ENCODE measurements at regions not wholly inside any gene's neighbourhood (a gene's known extent, or its start where the extent isn't known, plus 50 kb on each side); places are given as distances from the start of the nearest gene placed in this dataset.

DNA sequence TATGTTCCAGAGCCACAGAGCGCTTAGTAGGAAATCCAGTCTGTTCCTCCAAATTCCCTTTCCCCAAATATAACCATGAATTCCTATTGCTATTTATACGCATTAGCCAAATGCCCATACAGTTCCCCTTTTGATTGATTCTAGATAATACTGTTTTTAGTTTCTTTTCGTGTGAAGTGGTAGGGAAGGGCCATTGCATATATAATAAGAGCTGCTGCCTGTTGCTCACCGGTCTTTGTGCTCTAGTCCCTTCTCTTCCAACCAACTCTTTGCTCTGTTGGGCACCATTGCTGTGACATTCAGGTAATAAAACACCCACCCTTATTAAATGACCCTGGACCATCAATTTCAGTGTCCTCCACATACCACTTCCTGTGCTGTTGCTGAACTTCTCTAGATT, 379.9 kb upstream of the KCNMB2 start:
- Histone ChIP-seq H3K36me3 (no peaks in the 10 kb centered on the region), H3K9me3 (no peaks in the 10 kb centered on the region), H3K27me3 (no peaks in the 10 kb centered on the region), H3K27ac (no peak overlapping the region), H3K4me3 (no peak overlapping the region), H3K4me1 (no peaks in the 10 kb centered on the region)
- 67% methylated on average over 4 of the region's 4 CpGs for WGBS
- no peak for DNase-seq (ENCODE audit: low spot score in 2 of 2)
- no peak for TF ChIP-seq EP300 (IDR thresholded peaks at IDR 0.05)
- TF ChIP-seq POLR2A (IDR thresholded peaks at IDR 0.05), result no peak
- TF ChIP-seq, protein P1, sequence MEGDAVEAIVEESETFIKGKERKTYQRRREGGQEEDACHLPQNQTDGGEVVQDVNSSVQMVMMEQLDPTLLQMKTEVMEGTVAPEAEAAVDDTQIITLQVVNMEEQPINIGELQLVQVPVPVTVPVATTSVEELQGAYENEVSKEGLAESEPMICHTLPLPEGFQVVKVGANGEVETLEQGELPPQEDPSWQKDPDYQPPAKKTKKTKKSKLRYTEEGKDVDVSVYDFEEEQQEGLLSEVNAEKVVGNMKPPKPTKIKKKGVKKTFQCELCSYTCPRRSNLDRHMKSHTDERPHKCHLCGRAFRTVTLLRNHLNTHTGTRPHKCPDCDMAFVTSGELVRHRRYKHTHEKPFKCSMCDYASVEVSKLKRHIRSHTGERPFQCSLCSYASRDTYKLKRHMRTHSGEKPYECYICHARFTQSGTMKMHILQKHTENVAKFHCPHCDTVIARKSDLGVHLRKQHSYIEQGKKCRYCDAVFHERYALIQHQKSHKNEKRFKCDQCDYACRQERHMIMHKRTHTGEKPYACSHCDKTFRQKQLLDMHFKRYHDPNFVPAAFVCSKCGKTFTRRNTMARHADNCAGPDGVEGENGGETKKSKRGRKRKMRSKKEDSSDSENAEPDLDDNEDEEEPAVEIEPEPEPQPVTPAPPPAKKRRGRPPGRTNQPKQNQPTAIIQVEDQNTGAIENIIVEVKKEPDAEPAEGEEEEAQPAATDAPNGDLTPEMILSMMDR (IDR thresholded peaks at IDR 0.05), result no peak
- no peak for TF ChIP-seq POLR2AphosphoS5 (IDR thresholded peaks at IDR 0.05)

DNA sequence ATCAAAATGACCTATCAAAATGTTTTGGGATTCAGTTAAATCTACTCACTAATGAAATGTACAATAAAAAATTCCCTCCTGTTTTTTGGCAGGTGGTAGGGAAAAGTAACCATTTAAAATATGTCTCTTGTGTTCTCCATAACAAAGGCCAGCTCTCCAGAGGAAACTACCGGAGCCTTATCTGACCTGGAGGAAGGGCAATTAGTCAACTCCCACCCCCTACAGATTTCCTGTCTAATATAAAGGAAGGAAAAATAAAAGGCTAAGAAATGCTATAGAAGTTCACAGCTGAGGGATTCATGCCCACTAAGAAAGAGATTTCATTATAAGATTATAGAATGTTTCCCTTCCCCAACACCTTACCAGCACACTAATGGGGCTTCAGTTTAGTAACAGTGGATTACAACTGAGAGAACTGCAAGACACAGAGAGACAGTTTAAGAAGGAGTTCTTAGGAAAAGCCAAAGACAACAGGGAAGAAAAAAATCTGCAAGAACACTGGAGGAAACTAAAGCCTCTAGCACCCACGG, 376.5 kb upstream of the KCNMB2 start:
- Histone ChIP-seq H3K27me3 (no peaks in the 10 kb centered on the region), H3K9me3 (no peaks in the 10 kb centered on the region), H3K4me3 (no peak overlapping the region), H3K36me3 (no peaks in the 10 kb centered on the region), H3K4me1 (no peaks in the 10 kb centered on the region), H3K27ac (no peak overlapping the region)
- WGBS, result 63% methylated on average over 2 of the region's 2 CpGs
- DNase-seq (ENCODE audit: low spot score in 2 of 2), result no peak
- TF ChIP-seq, protein P1 (IDR thresholded peaks at IDR 0.05), result no peak
- TF ChIP-seq EP300 (IDR thresholded peaks at IDR 0.05), result no peak
- TF ChIP-seq POLR2AphosphoS5 (IDR thresholded peaks at IDR 0.05), result no peak
- no peak for TF ChIP-seq POLR2A (IDR thresholded peaks at IDR 0.05)

DNA sequence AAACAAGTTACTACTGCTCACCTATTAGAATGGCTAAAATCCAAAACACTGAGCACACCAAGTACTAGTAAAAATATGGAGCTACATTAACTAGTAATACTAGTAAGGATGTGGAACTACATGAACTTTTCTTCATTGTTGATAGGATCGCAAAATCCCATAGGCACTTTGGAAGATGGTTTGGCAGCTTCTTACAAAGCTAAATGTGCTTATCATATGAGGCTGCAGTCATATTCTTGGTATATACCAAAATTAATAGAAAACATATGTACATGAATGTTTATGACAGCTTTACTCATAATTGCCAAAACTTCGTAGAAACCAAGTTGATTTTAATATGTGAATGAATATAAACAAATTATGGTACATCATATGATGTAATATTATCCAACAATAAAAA, 366.8 kb upstream of the KCNMB2 start:
- TF ChIP-seq POLR2A (IDR thresholded peaks at IDR 0.05), result no peak
- no peak for TF ChIP-seq EP300 (IDR thresholded peaks at IDR 0.05)
- TF ChIP-seq, protein P1 (IDR thresholded peaks at IDR 0.05), result no peak
- TF ChIP-seq POLR2AphosphoS5 (IDR thresholded peaks at IDR 0.05), result no peak
- no peak overlapping the region for H3K27ac ChIP-seq
- H3K27me3 ChIP-seq, result no peaks in the 10 kb centered on the region
- no peaks in the 10 kb centered on the region for H3K36me3 ChIP-seq
- H3K9me3 ChIP-seq, result no peaks in the 10 kb centered on the region
- peaks cover 21% of the 10 kb centered on the region for H3K4me1 ChIP-seq
- DNase-seq (ENCODE audit: low spot score in 2 of 2), result no peak
- 60% methylated on average over 2 of the region's 2 CpGs for WGBS
- H3K4me3 ChIP-seq, result no peak overlapping the region

DNA sequence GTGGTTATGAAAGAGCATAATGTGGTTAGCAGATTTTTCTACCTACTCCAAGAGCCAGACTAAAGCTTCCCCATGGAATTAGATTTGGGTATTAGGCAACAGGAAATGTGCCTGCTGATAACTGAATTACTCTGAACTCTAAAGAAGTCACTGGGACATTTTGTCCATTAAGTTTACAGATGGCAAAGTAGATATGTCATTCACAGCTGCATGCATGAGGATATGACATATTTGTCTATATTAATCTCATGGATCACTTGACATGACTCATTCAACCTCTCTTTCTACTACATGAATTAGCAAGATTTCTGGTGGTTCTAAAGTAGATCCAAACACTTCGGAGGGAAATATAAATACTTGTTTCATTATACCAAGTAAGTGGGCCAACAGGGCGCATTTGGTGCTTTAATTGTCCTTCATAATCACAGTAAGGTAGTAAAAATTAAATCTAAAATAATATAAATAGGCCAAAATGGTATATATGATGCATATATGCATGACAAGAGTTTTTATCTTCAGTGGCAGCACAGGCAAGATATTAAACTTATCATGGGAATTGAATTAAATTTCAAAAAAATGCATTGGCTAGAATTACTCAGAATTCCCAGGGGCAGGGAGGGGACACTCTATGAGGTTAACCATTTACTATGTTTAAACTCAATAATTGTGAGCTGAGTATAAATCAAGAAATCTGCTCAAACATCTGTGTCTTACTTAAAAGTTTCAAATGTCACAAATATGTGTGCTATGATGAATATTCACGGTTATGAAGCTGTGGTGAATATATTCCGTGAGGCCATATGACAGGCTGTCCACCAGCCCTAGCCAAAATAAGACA, 365.3 kb upstream of the KCNMB2 start:
- no peaks in the 10 kb centered on the region for H3K9me3 ChIP-seq
- no peak for DNase-seq (ENCODE audit: low spot score in 2 of 2)
- TF ChIP-seq, protein P1 (IDR thresholded peaks at IDR 0.05), result no peak
- TF ChIP-seq POLR2A (IDR thresholded peaks at IDR 0.05), result no peak
- peak in 2 of 3 donors; percentile 15 to 91 for TF ChIP-seq POLR2AphosphoS5 (IDR thresholded peaks at IDR 0.05)
- TF ChIP-seq EP300 (IDR thresholded peaks at IDR 0.05), result no peak
- H3K36me3 ChIP-seq, result no peaks in the 10 kb centered on the region
- no peaks in the 10 kb centered on the region for H3K27me3 ChIP-seq
- H3K27ac ChIP-seq, result peak overlapping the region; percentile 34
- WGBS, result 66% methylated on average over 4 of the region's 4 CpGs
- H3K4me1 ChIP-seq, result peaks cover 21% of the 10 kb centered on the region
- H3K4me3 ChIP-seq, result no peak overlapping the region

DNA sequence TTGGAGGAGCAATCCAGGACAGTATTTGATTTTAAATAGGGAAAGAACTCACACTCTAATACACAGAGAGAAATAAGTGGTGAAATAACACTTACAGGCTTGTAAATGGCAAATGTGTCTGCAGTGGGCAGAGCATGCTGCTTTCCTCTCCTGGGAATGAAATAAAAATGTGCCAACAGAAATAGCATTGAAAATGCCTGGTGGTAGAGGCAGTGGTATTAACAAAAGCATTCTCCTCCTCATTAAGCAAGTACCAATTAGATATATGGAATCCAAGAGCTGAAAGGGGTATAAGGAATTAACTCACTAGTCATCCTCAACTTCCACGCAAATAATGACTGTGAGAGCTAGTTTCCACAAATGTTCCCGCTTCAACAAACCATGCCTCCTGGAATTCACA, 364.1 kb upstream of the KCNMB2 start:
- no peak for DNase-seq (ENCODE audit: low spot score in 2 of 2)
- Histone ChIP-seq H3K9me3 (no peaks in the 10 kb centered on the region), H3K27me3 (no peaks in the 10 kb centered on the region), H3K4me1 (peaks cover 21% of the 10 kb centered on the region), H3K27ac (no peak overlapping the region), H3K36me3 (no peaks in the 10 kb centered on the region), H3K4me3 (no peak overlapping the region)
- no peak for TF ChIP-seq POLR2A (IDR thresholded peaks at IDR 0.05)
- WGBS, result 98% methylated on average over 2 of the region's 2 CpGs
